Caco-2 (cell line): ENCODE measurements at regions not wholly inside any gene's neighbourhood (a gene's known extent, or its start where the extent isn't known, plus 50 kb on each side); places are given as distances from the start of the nearest gene placed in this dataset.

Experiments used
- BruUV-seq: library from RNA; stranded (reverse); fragments of 400-500 nt; replicated peaks from 2 replicates; lab custom pipeline; 2021; lab: Mats Ljungman, UMichigan
- CTCF ChIA-PET: fragments of 300-600 bp; sonication (Branson Sonifier 250); formaldehyde crosslinking; loops from one replicate; lab custom pipeline; 2022; ENCODE audit warnings: antibody characterized with exemption; lab: Charles Lee
- POLR2A ChIA-PET: fragments of 300-600 bp; sonication (Branson Sonifier 250); formaldehyde crosslinking; loops from one replicate; lab custom pipeline; 2022; ENCODE audit warnings: antibody characterized with exemption; lab: Charles Lee
- DNase-seq, 2 experiments: peaks; one replicate each; pipeline versions ENCODE4 v3.0.0 to v3.0.0-alpha.2; 2020 to 2022
- H3K27me3 ChIP-seq: replicated peaks from 2 replicates; pipeline ENCODE4 v1.6.0; 2011; ENCODE audit warnings: low read length; ENCODE audit not compliant: control insufficient read depth, insufficient read depth
- H3K36me3 ChIP-seq: 2 replicates; pipeline ENCODE4 v1.5.1; 2011; ENCODE audit warnings: low read length; ENCODE audit not compliant: control insufficient read depth, insufficient read depth
- H3K4me1 ChIP-seq: fragments of 250-450 bp; sonication (Bioruptor Pico); 2 replicates; pipeline ENCODE4 v1.5.1; 2020; ENCODE audit warnings: mild to moderate bottlenecking
- H3K4me3 ChIP-seq: 2 replicates; pipeline ENCODE4 v1.5.1; 2011; ENCODE audit warnings: low read depth, mild to moderate bottlenecking, control low read depth, low read length
- H3K9me3 ChIP-seq: fragments of 250-450 bp; sonication (Bioruptor Pico); 2 replicates; pipeline ENCODE4 v1.5.1; 2020; ENCODE audit warnings: mild to moderate bottlenecking, moderate library complexity
- H3K27ac Mint-ChIP-seq: one replicate; pipeline ENCODE4 v1.8.0; 2022; ENCODE audit warnings: mixed read lengths; ENCODE audit not compliant: unreplicated experiment
- H3K27me3 Mint-ChIP-seq: one replicate; pipeline ENCODE4 v1.8.0; 2022; ENCODE audit warnings: mixed read lengths; ENCODE audit not compliant: insufficient read depth, unreplicated experiment
- H3K36me3 Mint-ChIP-seq: one replicate; pipeline ENCODE4 v1.8.0; 2022; ENCODE audit warnings: mild to moderate bottlenecking, mixed read lengths; ENCODE audit not compliant: insufficient read depth, unreplicated experiment
- H3K4me1 Mint-ChIP-seq: one replicate; pipeline ENCODE4 v1.8.0; 2022; ENCODE audit warnings: low read depth, mixed read lengths; ENCODE audit not compliant: unreplicated experiment
- H3K4me3 Mint-ChIP-seq: one replicate; pipeline ENCODE4 v1.8.0; 2022; ENCODE audit warnings: mild to moderate bottlenecking, moderate library complexity, mixed read lengths; ENCODE audit not compliant: unreplicated experiment
- H3K9me3 Mint-ChIP-seq: one replicate; pipeline ENCODE4 v1.8.0; 2022; ENCODE audit warnings: mixed read lengths; ENCODE audit not compliant: unreplicated experiment
- CTCF ChIP-seq, 2 experiments: fragments of 200-600 bp in 1 of 2; IDR thresholded peaks; 1 replicate in 1 of 2; 2 replicates in 1 of 2; pipeline versions ENCODE4 v1.5.1 to v1.8.0; 2011 to 2022; ENCODE audit warnings: antibody characterized with exemption in 1 of 2, control low read depth in 1 of 2, inconsistent platforms in 1 of 2, low read depth in 1 of 2, low read length in 1 of 2, mild to moderate bottlenecking in 1 of 2, moderate library complexity in 1 of 2; ENCODE audit not compliant: insufficient read depth in 1 of 2, severe bottlenecking in 1 of 2, unreplicated experiment in 1 of 2
- intact Hi-C: fragments of 100-400 bp; cut with micrococcal nuclease; formaldehyde crosslinking; loops from one replicate; pipeline ENCODE4 v1.10.0; 2022; ENCODE audit not compliant: unreplicated experiment

DNA sequence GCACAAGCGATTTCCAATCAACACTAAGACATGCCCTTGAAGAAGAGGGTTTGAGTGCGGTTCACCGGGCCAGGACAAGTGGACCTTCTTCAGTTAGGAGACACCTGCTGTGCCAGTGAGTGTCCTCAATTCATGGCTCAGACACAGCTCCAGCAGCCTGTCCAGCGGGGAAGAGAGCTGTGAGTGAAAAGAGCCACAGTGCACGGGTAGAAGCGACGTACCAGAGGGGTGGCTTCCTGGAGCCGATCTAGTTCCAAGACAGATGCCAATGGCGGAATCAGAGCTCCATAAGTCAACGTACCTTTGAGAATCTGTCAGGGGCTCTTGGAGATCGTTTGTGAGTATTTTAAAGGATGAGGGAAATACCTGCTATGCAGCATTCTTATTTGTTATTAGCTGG lies 119.9 kb upstream of the SALL3 start:
- no peak for TF ChIP-seq CTCF (IDR thresholded peaks at IDR 0.05; ENCODE audit: insufficient read depth in 1 of 2, low read depth in 1 of 2, low read length in 1 of 2, severe bottlenecking in 1 of 2, unreplicated experiment in 1 of 2)
- no peaks in the 10 kb centered on the region for H3K4me1 ChIP-seq
- Mint-ChIP-seq H3K4me3 (no peak overlapping the region), H3K27me3 (no peaks in the 10 kb centered on the region), H3K4me1 (no peaks in the 10 kb centered on the region), H3K9me3 (no peaks in the 10 kb centered on the region), H3K27ac (no peak overlapping the region), H3K36me3 (no peaks in the 10 kb centered on the region)
- intact Hi-C loops: no loop called here
- no peak for DNase-seq
- POLR2A ChIA-PET: no interaction called here
- CTCF ChIA-PET: no interaction called here
- no TSS peak for BruUV-seq
- H3K4me3 ChIP-seq: no peak overlapping the region
- H3K36me3 ChIP-seq: no peaks in the 10 kb centered on the region
- H3K9me3 ChIP-seq: no peaks in the 10 kb centered on the region
- H3K27me3 ChIP-seq: no peaks in the 10 kb centered on the region

GRCh38 chr18:78860117-78860516 lies 119.5 kb upstream of the SALL3 start:
- intact Hi-C loops: no loop called here
- H3K27me3 Mint-ChIP-seq: no peaks in the 10 kb centered on the region
- Histone ChIP-seq H3K4me1 (no peaks in the 10 kb centered on the region), H3K9me3 (no peaks in the 10 kb centered on the region), H3K4me3 (no peak overlapping the region), H3K36me3 (no peaks in the 10 kb centered on the region), H3K27me3 (no peaks in the 10 kb centered on the region)
- H3K27ac Mint-ChIP-seq: no peak overlapping the region
- H3K36me3 Mint-ChIP-seq: no peaks in the 10 kb centered on the region
- no peak for DNase-seq
- POLR2A ChIA-PET: no interaction called here
- BruUV-seq: no TSS peak
- no peaks in the 10 kb centered on the region for H3K9me3 Mint-ChIP-seq
- H3K4me3 Mint-ChIP-seq: no peak overlapping the region
- H3K4me1 Mint-ChIP-seq: no peaks in the 10 kb centered on the region
- CTCF ChIA-PET: no interaction called here
- no peak for TF ChIP-seq CTCF (IDR thresholded peaks at IDR 0.05; ENCODE audit: insufficient read depth in 1 of 2, low read depth in 1 of 2, low read length in 1 of 2, severe bottlenecking in 1 of 2, unreplicated experiment in 1 of 2)

DNA sequence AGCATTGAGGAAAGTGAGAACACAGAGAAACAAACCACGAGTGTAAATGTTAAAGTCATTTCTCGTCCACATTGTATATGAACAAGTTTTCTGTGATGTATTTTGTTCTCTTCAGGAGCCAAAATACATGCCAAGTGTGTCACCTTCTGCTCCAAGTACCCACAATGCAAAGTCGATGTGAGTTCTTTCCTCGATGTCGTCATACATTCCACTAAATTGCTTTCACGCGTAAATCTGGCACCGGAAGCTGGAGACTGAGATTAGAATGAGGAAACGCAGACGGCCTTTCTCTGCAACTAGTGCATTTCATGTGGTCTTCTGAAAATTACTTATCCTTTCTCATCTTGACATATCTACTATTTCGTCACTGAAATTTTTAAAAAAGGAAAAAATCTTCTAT lies 118.5 kb upstream of the SALL3 start:
- no peak overlapping the region for H3K4me3 ChIP-seq
- H3K27me3 ChIP-seq: no peaks in the 10 kb centered on the region
- H3K4me1 ChIP-seq: no peaks in the 10 kb centered on the region
- Mint-ChIP-seq H3K4me3 (no peak overlapping the region), H3K27me3 (no peaks in the 10 kb centered on the region), H3K36me3 (no peaks in the 10 kb centered on the region), H3K9me3 (no peaks in the 10 kb centered on the region), H3K4me1 (no peaks in the 10 kb centered on the region), H3K27ac (no peak overlapping the region)
- intact Hi-C loops: no loop called here
- ChIA-PET POLR2A (no interaction called here), CTCF (no interaction called here)
- no peaks in the 10 kb centered on the region for H3K9me3 ChIP-seq
- DNase-seq: no peak
- BruUV-seq: no TSS peak
- TF ChIP-seq CTCF (IDR thresholded peaks at IDR 0.05; ENCODE audit: insufficient read depth in 1 of 2, low read depth in 1 of 2, low read length in 1 of 2, severe bottlenecking in 1 of 2, unreplicated experiment in 1 of 2): no peak
- H3K36me3 ChIP-seq: no peaks in the 10 kb centered on the region
